ENCODE measurements at regions not wholly inside any gene's neighbourhood (a gene's known extent, or its start where the extent isn't known, plus 50 kb on each side); places are given as distances from the start of the nearest gene placed in this dataset.

- TF ChIP-seq MAX (IDR thresholded peaks at IDR 0.05; ENCODE audit: low read depth, low read length) (no peak), CTCF (IDR thresholded peaks at IDR 0.05; ENCODE audit: low read depth, low read length) (no peak), POLR2A (IDR thresholded peaks at IDR 0.05; ENCODE audit: extremely low read depth, insufficient read length) (no peak), MYC (IDR thresholded peaks at IDR 0.05; ENCODE audit: low read depth, low read length) (no peak)
Measured at GRCh38 chr1:170273291-170274130, 127.8 kb downstream of the NTMT2 start.

Data from NB4 (cell line).